Fibroblast of lung (primary cell): ENCODE measurements at regions not wholly inside any gene's neighbourhood (a gene's known extent, or its start where the extent isn't known, plus 50 kb on each side); places are given as distances from the start of the nearest gene placed in this dataset.

Experiments
- DNase-seq, 2 donors: peaks; one replicate each; pipeline versions ENCODE4 v3.0.0 to v3.0.0-alpha.2; 2010; ENCODE audit warnings: low read depth in 2 of 2
- H2AFZ ChIP-seq: 2 replicates; pipeline ENCODE4 v1.5.1; 2012; ENCODE audit warnings: low read length, control low read depth, inconsistent platforms
- H3K27ac ChIP-seq: 2 replicates; pipeline ENCODE4 v1.5.1; 2011; ENCODE audit warnings: low read length, control low read depth; ENCODE audit not compliant: insufficient read depth
- H3K27me3 ChIP-seq: 2 replicates; pipeline ENCODE4 v1.5.1; 2011; ENCODE audit warnings: mild to moderate bottlenecking, low read length; ENCODE audit not compliant: control insufficient read depth, insufficient read depth
- H3K36me3 ChIP-seq: 2 replicates; pipeline ENCODE4 v1.5.1; 2011; ENCODE audit warnings: low read length; ENCODE audit not compliant: control insufficient read depth, insufficient read depth
- H3K4me1 ChIP-seq: 2 replicates; pipeline ENCODE4 v1.5.1; 2011; ENCODE audit warnings: low read length; ENCODE audit not compliant: control insufficient read depth, insufficient read depth; ENCODE audit errors: extremely low read depth
- H3K4me2 ChIP-seq: 2 replicates; pipeline ENCODE4 v1.5.1; 2011; ENCODE audit warnings: low read length, control low read depth; ENCODE audit not compliant: insufficient read depth; ENCODE audit errors: extremely low read depth
- H3K4me3 ChIP-seq, 4 experiments: fragments of 200-600 bp in 1 of 4; sonication (generic) in 1 of 4; replicated peaks in 1 of 4; 2 replicates each; pipeline ENCODE4 v1.5.1; 2011 to 2016; ENCODE audit warnings: low read length in 4 of 4, low read depth in 3 of 4, mild to moderate bottlenecking in 3 of 4, control low read depth in 2 of 4, inconsistent platforms in 1 of 4, mixed read lengths in 1 of 4; ENCODE audit not compliant: insufficient read depth in 1 of 4; ENCODE audit errors: control extremely low read depth in 1 of 4
- H3K79me2 ChIP-seq: 2 replicates; pipeline ENCODE4 v1.5.1; 2012; ENCODE audit warnings: mild to moderate bottlenecking, low read length, inconsistent platforms; ENCODE audit not compliant: control insufficient read depth, insufficient read depth
- H3K9ac ChIP-seq: 2 replicates; pipeline ENCODE4 v1.5.1; 2011; ENCODE audit warnings: mild to moderate bottlenecking, low read length, control low read depth; ENCODE audit not compliant: insufficient read depth
- H3K9me3 ChIP-seq: 2 replicates; pipeline ENCODE4 v1.5.1; 2012; ENCODE audit warnings: low read depth, low read length; ENCODE audit not compliant: control insufficient read depth, insufficient read depth
- H4K20me1 ChIP-seq: 2 replicates; pipeline ENCODE4 v1.5.1; 2011; ENCODE audit warnings: low read length; ENCODE audit not compliant: control insufficient read depth, insufficient read depth; ENCODE audit errors: extremely low read depth
- EZH2 ChIP-seq: IDR thresholded peaks from 2 replicates; pipeline ENCODE4 v1.5.1; 2012; ENCODE audit warnings: low read length, control low read depth, mild to moderate bottlenecking; ENCODE audit errors: missing control alignments
- TF ChIP-seq, protein P1 (sequence below), 2 donors: IDR thresholded peaks in 1 of 2; conservative IDR thresholded peaks in 1 of 2; 1 replicate in 1 of 2; 2 replicates in 1 of 2; pipeline ENCODE4 v1.5.1; 2011 to 2012; ENCODE audit warnings: low read length in 2 of 2, control low read depth in 1 of 2, inconsistent platforms in 1 of 2, low read depth in 1 of 2, mild to moderate bottlenecking in 1 of 2

DNA sequence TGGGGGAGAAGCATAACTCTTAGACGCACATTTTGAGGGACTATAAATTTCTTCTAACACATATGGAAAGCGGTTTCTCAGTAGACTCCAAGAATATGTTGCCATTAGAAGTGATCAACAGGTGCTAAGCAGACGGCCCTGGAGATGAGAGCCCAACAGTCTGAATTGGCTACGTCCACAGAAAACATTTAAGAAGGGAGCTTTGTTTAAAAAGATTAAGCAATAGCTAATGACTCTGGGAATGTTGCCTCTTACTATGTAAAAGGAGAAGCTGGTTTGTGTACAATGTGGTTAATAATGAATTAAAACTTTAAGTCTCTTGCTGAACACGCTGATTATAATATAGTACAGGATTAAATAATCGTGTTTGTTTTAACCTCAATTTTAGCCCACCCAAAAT, 399.5 kb downstream of the SMARCA1 start:
- H3K4me2 ChIP-seq = no peak overlapping the region
- H3K36me3 ChIP-seq = no peaks in the 10 kb centered on the region
- no peaks in the 10 kb centered on the region for H4K20me1 ChIP-seq
- H3K4me1 ChIP-seq = no peaks in the 10 kb centered on the region
- no peak for TF ChIP-seq EZH2
- TF ChIP-seq, protein P1, sequence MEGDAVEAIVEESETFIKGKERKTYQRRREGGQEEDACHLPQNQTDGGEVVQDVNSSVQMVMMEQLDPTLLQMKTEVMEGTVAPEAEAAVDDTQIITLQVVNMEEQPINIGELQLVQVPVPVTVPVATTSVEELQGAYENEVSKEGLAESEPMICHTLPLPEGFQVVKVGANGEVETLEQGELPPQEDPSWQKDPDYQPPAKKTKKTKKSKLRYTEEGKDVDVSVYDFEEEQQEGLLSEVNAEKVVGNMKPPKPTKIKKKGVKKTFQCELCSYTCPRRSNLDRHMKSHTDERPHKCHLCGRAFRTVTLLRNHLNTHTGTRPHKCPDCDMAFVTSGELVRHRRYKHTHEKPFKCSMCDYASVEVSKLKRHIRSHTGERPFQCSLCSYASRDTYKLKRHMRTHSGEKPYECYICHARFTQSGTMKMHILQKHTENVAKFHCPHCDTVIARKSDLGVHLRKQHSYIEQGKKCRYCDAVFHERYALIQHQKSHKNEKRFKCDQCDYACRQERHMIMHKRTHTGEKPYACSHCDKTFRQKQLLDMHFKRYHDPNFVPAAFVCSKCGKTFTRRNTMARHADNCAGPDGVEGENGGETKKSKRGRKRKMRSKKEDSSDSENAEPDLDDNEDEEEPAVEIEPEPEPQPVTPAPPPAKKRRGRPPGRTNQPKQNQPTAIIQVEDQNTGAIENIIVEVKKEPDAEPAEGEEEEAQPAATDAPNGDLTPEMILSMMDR (conservative IDR thresholded peaks at IDR 0.05 in 1 of 2, IDR thresholded peaks at IDR 0.05 in 1 of 2; ENCODE audit: low read depth in 1 of 2, low read length in 2 of 2) = no peak
- no peaks in the 10 kb centered on the region for H3K27me3 ChIP-seq
- no peak overlapping the region for H3K9ac ChIP-seq
- H3K4me3 ChIP-seq = no peak overlapping the region
- H3K27ac ChIP-seq = no peak overlapping the region
- no peaks in the 10 kb centered on the region for H3K9me3 ChIP-seq
- no peak for DNase-seq
- no peak overlapping the region for H2AFZ ChIP-seq
- no peaks in the 10 kb centered on the region for H3K79me2 ChIP-seq

DNA sequence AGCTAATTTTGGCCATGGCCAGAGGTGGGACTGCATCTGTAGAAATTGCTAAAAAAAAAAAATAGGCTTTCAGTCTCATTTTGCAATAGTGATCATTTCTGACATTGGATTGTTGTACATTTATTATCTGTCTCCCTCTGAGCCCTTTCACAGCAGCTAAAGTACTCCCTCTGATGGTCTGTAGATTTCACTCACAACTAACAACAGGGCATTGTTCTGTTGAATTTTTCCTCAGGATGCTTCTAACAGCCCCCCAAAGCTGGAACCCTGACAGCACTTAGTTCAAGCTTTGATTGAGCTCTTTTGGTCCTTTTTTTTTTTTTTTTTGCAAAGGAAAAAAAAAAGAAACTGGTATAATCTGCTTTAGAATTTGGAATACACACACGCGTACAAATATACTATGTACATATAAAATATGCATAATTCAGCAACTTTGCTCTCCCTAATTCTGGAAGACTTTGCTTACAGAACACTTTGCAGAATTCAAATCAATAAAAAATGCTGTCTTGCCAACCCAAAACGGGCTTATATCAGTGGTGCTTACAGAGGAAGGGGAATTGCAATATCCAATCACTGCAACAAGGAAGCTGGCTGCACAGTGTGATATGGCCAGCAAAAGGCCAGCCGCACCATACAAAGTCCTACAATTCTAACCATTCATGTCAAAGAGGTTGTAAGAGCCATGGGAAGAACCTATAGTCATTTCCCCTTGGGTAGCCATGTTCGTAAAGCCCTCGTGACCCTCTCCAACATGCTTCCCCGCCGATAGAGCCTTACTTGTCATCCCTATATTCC, 406.4 kb downstream of the SMARCA1 start:
- no peaks in the 10 kb centered on the region for H3K4me1 ChIP-seq
- TF ChIP-seq EZH2 = no peak
- TF ChIP-seq, protein P1 (conservative IDR thresholded peaks at IDR 0.05 in 1 of 2, IDR thresholded peaks at IDR 0.05 in 1 of 2; ENCODE audit: low read depth in 1 of 2, low read length in 2 of 2) = no peak

DNA sequence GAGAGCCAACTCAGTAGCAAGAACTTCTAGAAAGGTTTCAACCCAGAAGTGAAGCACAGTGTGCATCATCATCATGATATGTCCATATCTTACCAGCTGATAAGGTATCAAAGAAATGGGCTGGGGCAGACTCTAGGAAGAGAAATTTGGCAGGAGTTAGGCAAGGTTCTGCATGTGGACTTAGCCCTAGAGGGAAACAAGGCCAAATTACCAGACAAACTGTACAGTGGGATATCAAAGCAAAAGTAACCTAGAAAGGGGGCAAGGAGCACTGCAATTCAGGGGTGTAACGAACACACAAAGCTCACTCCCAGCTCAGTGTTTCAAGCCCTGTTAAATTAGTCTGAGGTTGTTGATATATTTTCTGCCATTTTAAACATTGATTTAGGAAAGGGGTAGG, 407.4 kb downstream of the SMARCA1 start:
- Histone ChIP-seq H3K4me2 (no peak overlapping the region), H3K27ac (no peak overlapping the region), H3K4me3 (no peak overlapping the region), H3K9me3 (no peaks in the 10 kb centered on the region), H3K36me3 (no peaks in the 10 kb centered on the region), H3K79me2 (no peaks in the 10 kb centered on the region), H4K20me1 (no peaks in the 10 kb centered on the region), H3K4me1 (no peaks in the 10 kb centered on the region), H3K27me3 (no peaks in the 10 kb centered on the region), H2AFZ (no peak overlapping the region), H3K9ac (no peak overlapping the region)
- peak in 1 of 2 donors; percentile 23 for DNase-seq
- TF ChIP-seq, protein P1 (conservative IDR thresholded peaks at IDR 0.05 in 1 of 2, IDR thresholded peaks at IDR 0.05 in 1 of 2; ENCODE audit: low read depth in 1 of 2, low read length in 2 of 2) = no peak
- TF ChIP-seq EZH2 = no peak

More for the DNA sequence above, 406.4 kb downstream of the SMARCA1 start:
- no peaks in the 10 kb centered on the region for H3K36me3 ChIP-seq
- no peak overlapping the region for H3K4me3 ChIP-seq
- H3K9ac ChIP-seq = no peak overlapping the region
- H3K79me2 ChIP-seq = no peaks in the 10 kb centered on the region
- H3K9me3 ChIP-seq = no peaks in the 10 kb centered on the region
- H3K27me3 ChIP-seq = no peaks in the 10 kb centered on the region
- no peak for DNase-seq
- no peak overlapping the region for H3K4me2 ChIP-seq
- no peaks in the 10 kb centered on the region for H4K20me1 ChIP-seq
- H3K27ac ChIP-seq = no peak overlapping the region
- H2AFZ ChIP-seq = no peak overlapping the region
